ENCODE measurements at regions not wholly inside any gene's neighbourhood (a gene's known extent, or its start where the extent isn't known, plus 50 kb on each side); places are given as distances from the start of the nearest gene placed in this dataset.

GRCh38 chr10:130770018-130770630 lies 541.4 kb downstream of the TCERG1L start:
- ATAC-seq, result no peak
- DNase-seq, result no peak

GRCh38 chr10:130771491-130771946 lies 540.0 kb downstream of the TCERG1L start:
- DNase-seq (no peak), ATAC-seq (no peak)

- ATAC-seq, result no peak
- no peak for DNase-seq
Observed at GRCh38 chr10:130772056-130772455, 539.5 kb downstream of the TCERG1L start.

GRCh38 chr10:130772676-130773075 lies 538.8 kb downstream of the TCERG1L start:
- ATAC-seq, result no peak
- no peak for DNase-seq

GRCh38 chr10:130773941-130774340 lies 537.6 kb downstream of the TCERG1L start:
- ATAC-seq (no peak), DNase-seq (no peak)

- no peak for ATAC-seq
- DNase-seq, result no peak
Observed at GRCh38 chr10:130774871-130775270, 536.6 kb downstream of the TCERG1L start.

- no peak for DNase-seq
- ATAC-seq, result no peak
Observed at GRCh38 chr10:130775311-130775710, 536.2 kb downstream of the TCERG1L start.

GRCh38 chr10:130776724-130777123 lies 534.8 kb downstream of the TCERG1L start:
- DNase-seq (no peak), ATAC-seq (no peak)

- ATAC-seq (no peak), DNase-seq (no peak)
Observed at GRCh38 chr10:130777507-130778165, 533.9 kb downstream of the TCERG1L start.

GRCh38 chr10:130778166-130778545 lies 533.4 kb downstream of the TCERG1L start:
- DNase-seq (no peak), ATAC-seq (no peak)

- DNase-seq (no peak), ATAC-seq (no peak)
Observed at GRCh38 chr10:130780763-130781162, 530.8 kb downstream of the TCERG1L start.

- DNase-seq (no peak), ATAC-seq (no peak)
Observed at GRCh38 chr10:130781206-130781605, 530.3 kb downstream of the TCERG1L start.

- DNase-seq (no peak), ATAC-seq (no peak)
Observed at GRCh38 chr10:130781623-130782022, 529.9 kb downstream of the TCERG1L start.

- DNase-seq, result no peak
- no peak for ATAC-seq
Observed at GRCh38 chr10:130782467-130782866, 529.1 kb downstream of the TCERG1L start.

GRCh38 chr10:130784326-130784725 lies 527.2 kb downstream of the TCERG1L start:
- ATAC-seq (no peak), DNase-seq (no peak)

GRCh38 chr10:130786365-130786966 lies 525.1 kb downstream of the TCERG1L start:
- DNase-seq (no peak), ATAC-seq (no peak)

- no peak for ATAC-seq
- no peak for DNase-seq
Observed at GRCh38 chr10:130787243-130787642, 524.3 kb downstream of the TCERG1L start.

- ATAC-seq, result no peak
- no peak for DNase-seq
Observed at GRCh38 chr10:130787821-130788220, 523.7 kb downstream of the TCERG1L start.

- DNase-seq, result no peak
- no peak for ATAC-seq
Observed at GRCh38 chr10:130790339-130790738, 521.2 kb downstream of the TCERG1L start.

GRCh38 chr10:130792096-130792845 lies 519.2 kb downstream of the TCERG1L start:
- DNase-seq (no peak), ATAC-seq (no peak)

- DNase-seq (no peak), ATAC-seq (no peak)
Observed at GRCh38 chr10:130795819-130796218, 515.7 kb downstream of the TCERG1L start.

GRCh38 chr10:130799532-130799931 lies 512.0 kb downstream of the TCERG1L start:
- DNase-seq, result no peak
- no peak for ATAC-seq

GRCh38 chr10:130800281-130800680 lies 511.2 kb downstream of the TCERG1L start:
- ATAC-seq, result no peak

More at GRCh38 chr10:130800281-130800680, 511.2 kb downstream of the TCERG1L start:
- no peak for DNase-seq

All from stimulated activated naive CD8-positive, alpha-beta T cell treated with anti-CD3 and anti-CD28 coated beads, Interleukin-15, Interleukin-2, amounts not matched to agents 100 U/mL and 50 U/mL, for 24 hours (primary cell).